ENCODE measurements at regions not wholly inside any gene's neighbourhood (a gene's known extent, or its start where the extent isn't known, plus 50 kb on each side); places are given as distances from the start of the nearest gene placed in this dataset.

DNA sequence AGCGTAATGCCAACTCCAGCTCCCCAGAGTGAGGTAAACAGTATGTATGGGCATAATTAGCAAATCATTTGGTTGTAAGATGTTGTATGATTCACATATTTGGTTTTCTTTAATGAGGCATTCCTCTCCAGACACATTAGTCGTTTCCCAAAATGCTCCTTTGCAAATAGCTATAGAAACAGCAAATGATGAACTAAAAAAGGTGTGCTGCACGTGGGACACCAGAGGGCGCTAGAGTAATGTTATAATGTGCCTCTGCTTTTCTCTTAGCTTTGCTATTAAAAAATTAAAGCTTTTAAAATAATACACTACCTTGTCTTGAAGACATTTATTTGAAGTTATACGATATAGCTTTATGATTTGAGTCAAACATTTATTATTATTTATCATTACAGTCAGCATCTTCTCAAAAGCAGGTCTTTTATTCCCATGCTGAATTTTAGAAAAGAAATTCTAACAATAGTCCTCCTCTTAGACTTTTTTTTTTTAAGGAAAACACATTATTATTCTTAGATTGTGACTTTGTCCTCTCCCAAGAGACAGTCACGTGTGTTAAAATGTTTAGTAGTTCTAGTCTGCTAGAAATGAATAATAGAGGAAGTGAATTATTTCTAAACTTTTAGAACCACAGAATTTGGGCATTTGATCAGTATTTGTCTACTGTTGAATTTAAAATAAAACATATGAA is 121.6 kb upstream of the FRY start:
- 17% methylated on average over 6 of the region's 6 CpGs for WGBS, 3 donors
- Histone ChIP-seq H3K36me3 (no peaks in the 10 kb centered on the region), H3K4me1 (ENCODE audit: insufficient read depth) (peaks cover 4% of the 10 kb centered on the region), H3K27me3 (no peaks in the 10 kb centered on the region), H3K9me3 (no peaks in the 10 kb centered on the region), H3K4me3 (no peak overlapping the region), H3K27ac (no peak overlapping the region)
- intact Hi-C loops (cut with DNase I): loop anchor here in 3 of 4 donors (5.0 to 10.0 kb wide), 3 partner anchors 85 to 405 kb away; partner anchors contain the start of genes BRCA2 (in 2 of the 3) and ZAR1L (in 2 of the 3)
- TF ChIP-seq, protein P1, sequence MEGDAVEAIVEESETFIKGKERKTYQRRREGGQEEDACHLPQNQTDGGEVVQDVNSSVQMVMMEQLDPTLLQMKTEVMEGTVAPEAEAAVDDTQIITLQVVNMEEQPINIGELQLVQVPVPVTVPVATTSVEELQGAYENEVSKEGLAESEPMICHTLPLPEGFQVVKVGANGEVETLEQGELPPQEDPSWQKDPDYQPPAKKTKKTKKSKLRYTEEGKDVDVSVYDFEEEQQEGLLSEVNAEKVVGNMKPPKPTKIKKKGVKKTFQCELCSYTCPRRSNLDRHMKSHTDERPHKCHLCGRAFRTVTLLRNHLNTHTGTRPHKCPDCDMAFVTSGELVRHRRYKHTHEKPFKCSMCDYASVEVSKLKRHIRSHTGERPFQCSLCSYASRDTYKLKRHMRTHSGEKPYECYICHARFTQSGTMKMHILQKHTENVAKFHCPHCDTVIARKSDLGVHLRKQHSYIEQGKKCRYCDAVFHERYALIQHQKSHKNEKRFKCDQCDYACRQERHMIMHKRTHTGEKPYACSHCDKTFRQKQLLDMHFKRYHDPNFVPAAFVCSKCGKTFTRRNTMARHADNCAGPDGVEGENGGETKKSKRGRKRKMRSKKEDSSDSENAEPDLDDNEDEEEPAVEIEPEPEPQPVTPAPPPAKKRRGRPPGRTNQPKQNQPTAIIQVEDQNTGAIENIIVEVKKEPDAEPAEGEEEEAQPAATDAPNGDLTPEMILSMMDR (IDR thresholded peaks at IDR 0.05): peak; percentile 73 to 77 (median 77)
- no peak for TF ChIP-seq POLR2A (IDR thresholded peaks at IDR 0.05)
- DNase-seq: peak; percentile 20 to 63 (median 46)

DNA sequence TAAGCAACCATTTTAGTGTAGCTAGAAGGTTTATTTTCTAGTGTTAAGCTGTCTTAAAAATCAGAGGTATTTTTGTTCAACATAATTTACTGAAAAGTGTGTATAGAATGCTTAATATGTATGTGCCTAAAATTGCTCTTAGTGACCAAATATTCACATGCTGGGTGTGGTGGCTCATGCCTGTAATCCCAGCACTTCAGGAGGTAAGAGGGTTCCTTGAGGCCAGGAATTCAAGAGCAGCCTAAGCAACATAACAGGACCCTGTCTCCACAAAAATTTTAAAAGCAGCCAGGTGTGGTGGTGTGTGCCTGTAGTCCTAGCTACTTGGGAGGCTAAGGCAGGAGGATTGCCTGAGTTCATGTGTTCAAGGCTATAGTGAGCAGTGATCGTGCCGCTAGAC is 120.9 kb upstream of the FRY start:
- H3K36me3 ChIP-seq: no peaks in the 10 kb centered on the region
- no peaks in the 10 kb centered on the region for H3K9me3 ChIP-seq
- H3K4me1 ChIP-seq (ENCODE audit: insufficient read depth): no peaks in the 10 kb centered on the region
- no peaks in the 10 kb centered on the region for H3K27me3 ChIP-seq
- H3K27ac ChIP-seq: no peak overlapping the region
- DNase-seq: no peak
- intact Hi-C loops (cut with DNase I): loop anchor here in 2 of 4 donors (10.0 kb wide), 2 partner anchors 84 to 404 kb away; partner anchors contain the start of genes BRCA2 (in 1 of the 2) and ZAR1L (in 1 of the 2)
- 94 to 98% (median 96%) methylated on average over 2 of the region's 2 CpGs for WGBS, 3 donors
- no peak for TF ChIP-seq POLR2A (IDR thresholded peaks at IDR 0.05)
- no peak overlapping the region for H3K4me3 ChIP-seq

DNA sequence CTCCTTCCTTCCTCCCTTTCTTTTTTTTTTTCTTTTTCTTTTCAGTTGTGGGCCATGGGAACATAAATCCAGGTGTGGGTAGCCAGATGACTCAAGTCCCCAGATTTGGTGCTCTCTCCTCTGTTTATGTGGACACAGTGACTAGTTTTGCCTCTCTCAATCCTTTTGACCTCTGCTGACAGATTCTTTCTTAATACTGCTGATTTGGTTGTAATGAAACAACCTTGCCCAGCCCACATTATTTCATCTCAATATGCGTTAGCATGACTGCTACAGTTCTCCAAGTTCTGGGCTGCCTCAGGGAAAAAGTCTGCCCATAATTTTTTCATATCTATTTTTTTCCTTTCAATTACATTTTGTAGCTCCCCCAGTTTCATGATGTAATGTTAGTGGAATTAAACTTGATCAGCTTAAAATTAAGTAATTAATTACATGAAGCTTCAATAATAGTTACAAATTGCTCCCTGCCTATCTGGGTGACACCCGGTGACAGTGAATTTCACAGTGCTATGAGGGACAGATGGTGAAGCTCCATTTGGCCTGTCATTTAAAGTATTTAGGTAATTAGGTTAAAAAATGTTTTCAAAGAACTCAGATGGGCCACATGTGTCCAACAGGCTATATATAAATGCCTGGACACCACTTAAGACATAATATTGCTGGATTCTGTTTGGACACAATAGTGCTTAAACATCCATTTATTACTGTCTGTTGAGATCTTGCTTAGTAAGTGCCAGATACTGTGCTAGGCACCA is 118.8 kb upstream of the FRY start:
- H3K36me3 ChIP-seq: no peaks in the 10 kb centered on the region
- no peaks in the 10 kb centered on the region for H3K4me1 ChIP-seq (ENCODE audit: insufficient read depth)
- intact Hi-C loops (cut with DNase I): loop anchor here in 2 of 4 donors (10.0 kb wide), 2 partner anchors 82 to 402 kb away; partner anchors contain the start of genes BRCA2 (in 1 of the 2) and ZAR1L (in 1 of the 2)
- TF ChIP-seq, protein P1 (IDR thresholded peaks at IDR 0.05): no peak
- TF ChIP-seq POLR2A (IDR thresholded peaks at IDR 0.05): no peak
- TF ChIP-seq EP300 (IDR thresholded peaks at IDR 0.05): no peak
- H3K4me3 ChIP-seq: no peak overlapping the region
- H3K27ac ChIP-seq: no peak overlapping the region
- WGBS, 3 donors: 73 to 96% (median 96%) methylated on average over 2 of the region's 2 CpGs
- H3K9me3 ChIP-seq: no peaks in the 10 kb centered on the region
- DNase-seq: no peak
- no peaks in the 10 kb centered on the region for H3K27me3 ChIP-seq

DNA sequence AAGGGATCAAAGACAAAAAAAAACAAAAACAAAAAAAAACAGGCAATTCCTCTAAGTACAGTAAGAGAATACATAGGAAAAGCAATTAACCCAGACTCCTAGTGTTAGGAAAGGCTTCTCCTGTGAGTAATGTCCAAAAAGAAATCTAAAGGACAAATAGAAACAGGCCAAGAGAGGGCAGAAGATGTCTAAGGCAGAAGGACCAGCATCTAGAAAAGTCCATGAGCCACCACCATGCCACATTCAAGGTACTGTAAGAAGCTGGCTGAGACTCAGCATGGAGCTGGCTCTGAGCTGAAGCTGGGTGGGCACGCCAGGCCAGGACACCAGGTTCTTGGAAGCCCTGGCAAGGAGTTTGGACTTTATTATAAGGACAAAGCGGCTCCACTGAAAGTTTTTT is 118.1 kb upstream of the FRY start:
- Histone ChIP-seq H3K4me1 (ENCODE audit: insufficient read depth) (no peaks in the 10 kb centered on the region), H3K9me3 (no peaks in the 10 kb centered on the region), H3K27ac (no peak overlapping the region), H3K27me3 (no peaks in the 10 kb centered on the region), H3K36me3 (no peaks in the 10 kb centered on the region), H3K4me3 (no peak overlapping the region)
- no peak for DNase-seq
- intact Hi-C loops (cut with DNase I): loop anchor here in 2 of 4 donors (10.0 kb wide), 2 partner anchors 81 to 401 kb away; partner anchors contain the start of genes BRCA2 (in 1 of the 2) and ZAR1L (in 1 of the 2)
- WGBS, 3 donors: 88 to 100% (median 97%) methylated on average over 2 of the region's 2 CpGs
- TF ChIP-seq EP300 (IDR thresholded peaks at IDR 0.05) (no peak), POLR2A (IDR thresholded peaks at IDR 0.05) (no peak)
- TF ChIP-seq, protein P1 (IDR thresholded peaks at IDR 0.05): no peak
